ENCODE measurements at regions not wholly inside any gene's neighbourhood (a gene's known extent, or its start where the extent isn't known, plus 50 kb on each side); places are given as distances from the start of the nearest gene placed in this dataset.
A peak's percentile ranks its signal among the peaks of the same experiment; 100 is the strongest.
"Not testable (repeated sequence)": the region's sequence is repeated elsewhere in the genome, so short reads cannot be mapped to it uniquely, and the experiment has no call there.

GRCh38 chr20:1825507-1825906, 69.7 kb upstream of the SIRPA start:
- no peak for DNase-seq

- no peak for DNase-seq
Measured at GRCh38 chr20:1824834-1825233, 70.4 kb upstream of the SIRPA start.

GRCh38 chr20:1824181-1824580, 71.0 kb upstream of the SIRPA start:
- no peak for DNase-seq

- DNase-seq: no peak
Measured at GRCh38 chr20:1823450-1823844, 71.8 kb upstream of the SIRPA start.

GRCh38 chr20:1822564-1823449, 72.4 kb upstream of the SIRPA start:
- no peak for DNase-seq

- peak; percentile 21 for DNase-seq
Measured at GRCh38 chr20:1820138-1821079, 74.8 kb upstream of the SIRPA start.

- peak; percentile 33 for DNase-seq
Measured at GRCh38 chr20:1819311-1820137, 75.7 kb upstream of the SIRPA start.

GRCh38 chr20:1818895-1819294, 76.3 kb upstream of the SIRPA start:
- DNase-seq: no peak

GRCh38 chr20:1818247-1818840, 76.9 kb upstream of the SIRPA start:
- DNase-seq: no peak

- no peak for DNase-seq
Measured at GRCh38 chr20:1817577-1818211, 77.5 kb upstream of the SIRPA start.

GRCh38 chr20:1816384-1817381, 78.5 kb upstream of the SIRPA start:
- DNase-seq: no peak

GRCh38 chr20:1815502-1816085, 79.6 kb upstream of the SIRPA start:
- DNase-seq: no peak

- not testable (repeated sequence) for DNase-seq
Measured at GRCh38 chr20:1814861-1815260, 80.3 kb upstream of the SIRPA start.

GRCh38 chr20:1813674-1814635, 81.3 kb upstream of the SIRPA start:
- DNase-seq: no peak

GRCh38 chr20:1813101-1813529, 82.1 kb upstream of the SIRPA start:
- no peak for DNase-seq

GRCh38 chr20:1811621-1812498, 83.3 kb upstream of the SIRPA start:
- no peak for DNase-seq

- DNase-seq: peak; percentile 42
Measured at GRCh38 chr20:1810926-1811620, 84.1 kb upstream of the SIRPA start.

Measured in femur (tissue), 1 donor.